IPS-18a (cell line): ENCODE measurements at regions not wholly inside any gene's neighbourhood (a gene's known extent, or its start where the extent isn't known, plus 50 kb on each side); places are given as distances from the start of the nearest gene placed in this dataset.
"Not testable (repeated sequence)": the region's sequence is repeated elsewhere in the genome, so short reads cannot be mapped to it uniquely, and the experiment has no call there.

Source experiments
- H3K27ac ChIP-seq: one replicate; pipeline ENCODE4 v1.5.1; 2013; ENCODE audit warnings: low read length
- H3K27me3 ChIP-seq: one replicate; pipeline ENCODE4 v1.6.1; 2013; ENCODE audit warnings: mild to moderate bottlenecking, low read length; ENCODE audit not compliant: control insufficient read depth, insufficient read depth
- H3K36me3 ChIP-seq: one replicate; pipeline ENCODE4 v1.6.1; 2013; ENCODE audit warnings: low read depth, low read length; ENCODE audit not compliant: control insufficient read depth
- H3K4me1 ChIP-seq: one replicate; pipeline ENCODE4 v1.6.1; 2013; ENCODE audit warnings: low read depth, low read length; ENCODE audit not compliant: control insufficient read depth
- H3K4me3 ChIP-seq: one replicate; pipeline ENCODE4 v1.5.1; 2013; ENCODE audit warnings: low read length
- H3K9ac ChIP-seq: one replicate; pipeline ENCODE4 v1.6.1; 2013; ENCODE audit warnings: mild to moderate bottlenecking, low read length, moderate library complexity
- H3K9me3 ChIP-seq: one replicate; pipeline ENCODE4 v1.6.1; 2013; ENCODE audit warnings: low read depth, low read length; ENCODE audit not compliant: control insufficient read depth

- no peak overlapping the region for H3K9ac ChIP-seq
- no peaks in the 10 kb centered on the region for H3K4me1 ChIP-seq
- H3K4me3 ChIP-seq = no peak overlapping the region
- no peak overlapping the region for H3K27ac ChIP-seq
- no peaks in the 10 kb centered on the region for H3K36me3 ChIP-seq
- no peaks in the 10 kb centered on the region for H3K27me3 ChIP-seq
- no peaks in the 10 kb centered on the region for H3K9me3 ChIP-seq
These were observed 1107.6 kb downstream of the BRD1 start for GRCh38 chr22:48719978-48720661.

GRCh38 chr22:48718818-48719500 lies 1108.7 kb downstream of the BRD1 start:
- H3K9me3 ChIP-seq = no peaks in the 10 kb centered on the region
- H3K4me1 ChIP-seq = no peaks in the 10 kb centered on the region
- H3K27me3 ChIP-seq = no peaks in the 10 kb centered on the region
- no peak overlapping the region for H3K4me3 ChIP-seq
- H3K9ac ChIP-seq = no peak overlapping the region
- H3K27ac ChIP-seq = no peak overlapping the region
- no peaks in the 10 kb centered on the region for H3K36me3 ChIP-seq

GRCh38 chr22:48717883-48718817 lies 1109.5 kb downstream of the BRD1 start:
- Histone ChIP-seq H3K4me3 (no peak overlapping the region), H3K9me3 (no peaks in the 10 kb centered on the region), H3K27me3 (no peaks in the 10 kb centered on the region), H3K36me3 (no peaks in the 10 kb centered on the region), H3K27ac (no peak overlapping the region), H3K4me1 (no peaks in the 10 kb centered on the region), H3K9ac (no peak overlapping the region)

- Histone ChIP-seq H3K9me3 (no peaks in the 10 kb centered on the region), H3K27ac (no peak overlapping the region), H3K36me3 (no peaks in the 10 kb centered on the region), H3K4me1 (no peaks in the 10 kb centered on the region), H3K27me3 (no peaks in the 10 kb centered on the region), H3K4me3 (no peak overlapping the region), H3K9ac (no peak overlapping the region)
These were observed 1110.4 kb downstream of the BRD1 start for GRCh38 chr22:48717076-48717810.

- not testable (repeated sequence) for H3K4me3 ChIP-seq, H3K9ac ChIP-seq, H3K9me3 ChIP-seq, H3K36me3 ChIP-seq, H3K27ac ChIP-seq, H3K4me1 ChIP-seq, H3K27me3 ChIP-seq
These were observed 1111.5 kb downstream of the BRD1 start for GRCh38 chr22:48716154-48716553.

GRCh38 chr22:48715511-48715910 lies 1112.2 kb downstream of the BRD1 start:
- no peak overlapping the region for H3K4me3 ChIP-seq
- H3K36me3 ChIP-seq = no peaks in the 10 kb centered on the region
- no peak overlapping the region for H3K9ac ChIP-seq
- no peak overlapping the region for H3K27ac ChIP-seq
- H3K9me3 ChIP-seq = no peaks in the 10 kb centered on the region
- no peaks in the 10 kb centered on the region for H3K27me3 ChIP-seq
- H3K4me1 ChIP-seq = no peaks in the 10 kb centered on the region

GRCh38 chr22:48714231-48714630 lies 1113.4 kb downstream of the BRD1 start:
- Histone ChIP-seq H3K27me3 (no peaks in the 10 kb centered on the region), H3K27ac (no peak overlapping the region), H3K4me3 (no peak overlapping the region), H3K36me3 (no peaks in the 10 kb centered on the region), H3K4me1 (no peaks in the 10 kb centered on the region), H3K9ac (no peak overlapping the region), H3K9me3 (no peaks in the 10 kb centered on the region)

- Histone ChIP-seq H3K9ac (no peak overlapping the region), H3K9me3 (no peaks in the 10 kb centered on the region), H3K27ac (no peak overlapping the region), H3K27me3 (no peaks in the 10 kb centered on the region), H3K4me3 (no peak overlapping the region), H3K36me3 (no peaks in the 10 kb centered on the region), H3K4me1 (no peaks in the 10 kb centered on the region)
These were observed 1114.1 kb downstream of the BRD1 start for GRCh38 chr22:48713272-48714205.

- Histone ChIP-seq H3K4me3 (no peak overlapping the region), H3K27ac (no peak overlapping the region), H3K27me3 (no peaks in the 10 kb centered on the region), H3K4me1 (no peaks in the 10 kb centered on the region), H3K36me3 (no peaks in the 10 kb centered on the region), H3K9ac (no peak overlapping the region), H3K9me3 (no peaks in the 10 kb centered on the region)
These were observed 1115.0 kb downstream of the BRD1 start for GRCh38 chr22:48712558-48713271.

- H3K9ac ChIP-seq = no peak overlapping the region
- H3K36me3 ChIP-seq = no peaks in the 10 kb centered on the region
- H3K27ac ChIP-seq = no peak overlapping the region
- H3K27me3 ChIP-seq = no peaks in the 10 kb centered on the region
- no peaks in the 10 kb centered on the region for H3K9me3 ChIP-seq
- H3K4me3 ChIP-seq = no peak overlapping the region
- no peaks in the 10 kb centered on the region for H3K4me1 ChIP-seq
These were observed 1116.0 kb downstream of the BRD1 start for GRCh38 chr22:48711669-48712068.
